Calu3 (cell line): ENCODE measurements at regions not wholly inside any gene's neighbourhood (a gene's known extent, or its start where the extent isn't known, plus 50 kb on each side); places are given as distances from the start of the nearest gene placed in this dataset.

Source experiments
- BruUV-seq: library from RNA; stranded (reverse); fragments of 400-500 nt; replicated peaks from 2 replicates; lab custom pipeline; 2021; lab: Mats Ljungman, UMichigan
- CTCF ChIA-PET: fragments of 300-600 bp; sonication (Branson Sonifier 250); formaldehyde crosslinking; loops from one replicate; lab custom pipeline; 2022; ENCODE audit warnings: antibody characterized with exemption; lab: Charles Lee
- DNase-seq: peaks from one replicate; pipeline ENCODE4 v3.0.0; 2022
- H3K27ac Mint-ChIP-seq: one replicate; pipeline ENCODE4 v1.8.0; 2022; ENCODE audit warnings: mixed read lengths; ENCODE audit not compliant: unreplicated experiment
- H3K27me3 Mint-ChIP-seq: one replicate; pipeline ENCODE4 v1.8.0; 2022; ENCODE audit warnings: mixed read lengths; ENCODE audit not compliant: unreplicated experiment
- H3K36me3 Mint-ChIP-seq: one replicate; pipeline ENCODE4 v1.8.0; 2022; ENCODE audit warnings: mild to moderate bottlenecking, moderate library complexity, mixed read lengths; ENCODE audit not compliant: insufficient read depth, unreplicated experiment
- H3K4me1 Mint-ChIP-seq: one replicate; pipeline ENCODE4 v1.8.0; 2022; ENCODE audit warnings: mild to moderate bottlenecking, low read depth, mixed read lengths; ENCODE audit not compliant: unreplicated experiment
- H3K4me3 Mint-ChIP-seq: one replicate; pipeline ENCODE4 v1.8.0; 2022; ENCODE audit warnings: mild to moderate bottlenecking, low read depth, moderate library complexity, mixed read lengths; ENCODE audit not compliant: unreplicated experiment
- H3K9me3 Mint-ChIP-seq: one replicate; pipeline ENCODE4 v1.8.0; 2022; ENCODE audit warnings: low read depth, mixed read lengths; ENCODE audit not compliant: unreplicated experiment
- intact Hi-C: fragments of 100-400 bp; cut with micrococcal nuclease; formaldehyde crosslinking; loops from one replicate; pipeline ENCODE4 v1.10.0; 2022; ENCODE audit not compliant: unreplicated experiment
- TF ChIP-seq, protein P1 (sequence below): fragments of 200-600 bp; IDR thresholded peaks from one replicate; pipeline ENCODE4 v1.8.0; 2022; ENCODE audit warnings: antibody characterized with exemption; ENCODE audit not compliant: unreplicated experiment

DNA sequence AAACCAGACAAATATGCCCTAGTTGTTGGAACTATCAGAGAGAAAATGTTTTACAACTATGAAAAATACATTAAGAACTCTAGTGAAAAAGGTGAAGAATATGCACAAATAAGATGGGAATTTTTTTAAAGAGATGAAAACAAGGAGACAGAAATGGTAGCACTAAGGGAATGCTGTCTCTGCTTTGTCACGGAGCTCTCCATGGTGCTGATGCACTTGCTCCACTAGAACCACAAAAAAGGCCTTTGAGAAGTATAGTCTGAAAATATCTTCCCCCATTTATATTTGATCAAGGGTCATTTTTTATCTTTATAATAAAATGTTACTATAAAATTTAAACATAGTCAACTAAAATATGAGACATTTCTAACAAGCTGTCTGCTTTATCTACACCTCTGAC, 1655.5 kb upstream of the AGA start:
- Mint-ChIP-seq H3K36me3 (no peaks in the 10 kb centered on the region), H3K9me3 (no peaks in the 10 kb centered on the region), H3K27me3 (no peaks in the 10 kb centered on the region), H3K27ac (no peak overlapping the region), H3K4me3 (no peak overlapping the region), H3K4me1 (no peaks in the 10 kb centered on the region)
- CTCF ChIA-PET, result interaction anchor here (0.7 kb wide), 1 partner anchor 1221 kb away, joined by 3 read pairs; no protein-coding TSS in a partner anchor
- TF ChIP-seq, protein P1, sequence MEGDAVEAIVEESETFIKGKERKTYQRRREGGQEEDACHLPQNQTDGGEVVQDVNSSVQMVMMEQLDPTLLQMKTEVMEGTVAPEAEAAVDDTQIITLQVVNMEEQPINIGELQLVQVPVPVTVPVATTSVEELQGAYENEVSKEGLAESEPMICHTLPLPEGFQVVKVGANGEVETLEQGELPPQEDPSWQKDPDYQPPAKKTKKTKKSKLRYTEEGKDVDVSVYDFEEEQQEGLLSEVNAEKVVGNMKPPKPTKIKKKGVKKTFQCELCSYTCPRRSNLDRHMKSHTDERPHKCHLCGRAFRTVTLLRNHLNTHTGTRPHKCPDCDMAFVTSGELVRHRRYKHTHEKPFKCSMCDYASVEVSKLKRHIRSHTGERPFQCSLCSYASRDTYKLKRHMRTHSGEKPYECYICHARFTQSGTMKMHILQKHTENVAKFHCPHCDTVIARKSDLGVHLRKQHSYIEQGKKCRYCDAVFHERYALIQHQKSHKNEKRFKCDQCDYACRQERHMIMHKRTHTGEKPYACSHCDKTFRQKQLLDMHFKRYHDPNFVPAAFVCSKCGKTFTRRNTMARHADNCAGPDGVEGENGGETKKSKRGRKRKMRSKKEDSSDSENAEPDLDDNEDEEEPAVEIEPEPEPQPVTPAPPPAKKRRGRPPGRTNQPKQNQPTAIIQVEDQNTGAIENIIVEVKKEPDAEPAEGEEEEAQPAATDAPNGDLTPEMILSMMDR, result no peak
- BruUV-seq, result no TSS peak
- intact Hi-C loops, result no loop called here
- DNase-seq, result peak; percentile 4

DNA sequence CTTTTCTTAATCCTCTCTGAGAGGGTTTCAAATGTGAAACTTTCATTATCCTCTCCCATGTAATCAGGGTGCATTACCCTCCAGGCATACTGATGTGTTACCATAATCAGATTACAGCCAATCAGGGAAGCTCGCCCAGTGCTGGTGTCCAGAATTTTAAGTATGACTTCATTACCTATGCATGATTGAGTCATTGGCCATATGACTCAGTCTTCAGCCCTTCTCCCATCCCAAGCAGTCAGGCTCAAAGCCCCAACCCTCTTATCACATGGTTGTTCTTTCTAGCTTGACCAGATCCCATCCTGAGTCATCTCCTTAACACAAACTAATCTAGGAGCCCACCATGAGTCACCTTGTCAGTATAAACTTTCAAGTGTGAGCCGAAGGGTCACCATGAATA, 1668.1 kb upstream of the AGA start:
- no peak overlapping the region for H3K27ac Mint-ChIP-seq
- peak; percentile 9 for DNase-seq
- BruUV-seq, result no TSS peak

DNA sequence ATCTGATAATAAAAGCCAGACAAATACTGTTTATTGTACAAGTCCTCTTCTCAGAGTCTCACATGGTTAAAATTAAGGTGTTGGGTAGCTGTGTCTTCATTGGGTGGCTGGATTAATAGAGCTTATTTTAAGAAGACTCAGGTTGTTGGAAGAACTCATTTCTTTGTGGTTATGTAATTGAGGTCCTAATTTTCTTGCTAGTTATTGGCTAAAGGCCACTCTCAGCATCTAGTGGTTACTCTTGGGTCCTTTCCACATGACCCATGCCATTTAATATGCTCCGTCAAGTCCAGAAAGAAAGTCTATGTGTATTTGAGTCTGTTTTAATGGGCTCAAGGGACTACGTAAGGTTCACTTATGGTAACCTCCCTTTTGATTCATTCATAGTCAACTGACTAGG, 1668.6 kb upstream of the AGA start:
- no peaks in the 10 kb centered on the region for H3K27me3 Mint-ChIP-seq
- intact Hi-C loops, result no loop called here
- no peak for DNase-seq
- H3K4me3 Mint-ChIP-seq, result no peak overlapping the region
- H3K4me1 Mint-ChIP-seq, result peaks cover 19% of the 10 kb centered on the region
- no peak overlapping the region for H3K27ac Mint-ChIP-seq
- TF ChIP-seq, protein P1, result no peak
- H3K36me3 Mint-ChIP-seq, result no peaks in the 10 kb centered on the region
- BruUV-seq, result no TSS peak
- CTCF ChIA-PET, result no interaction called here
- peaks cover 2% of the 10 kb centered on the region for H3K9me3 Mint-ChIP-seq

More for the DNA sequence above, 1668.1 kb upstream of the AGA start:
- no peak overlapping the region for H3K4me3 Mint-ChIP-seq
- H3K4me1 Mint-ChIP-seq, result peaks cover 23% of the 10 kb centered on the region
- no peaks in the 10 kb centered on the region for H3K27me3 Mint-ChIP-seq
- H3K36me3 Mint-ChIP-seq, result no peaks in the 10 kb centered on the region
- H3K9me3 Mint-ChIP-seq, result peaks cover 2% of the 10 kb centered on the region
- TF ChIP-seq, protein P1, result no peak
- intact Hi-C loops, result no loop called here
- CTCF ChIA-PET, result no interaction called here

DNA sequence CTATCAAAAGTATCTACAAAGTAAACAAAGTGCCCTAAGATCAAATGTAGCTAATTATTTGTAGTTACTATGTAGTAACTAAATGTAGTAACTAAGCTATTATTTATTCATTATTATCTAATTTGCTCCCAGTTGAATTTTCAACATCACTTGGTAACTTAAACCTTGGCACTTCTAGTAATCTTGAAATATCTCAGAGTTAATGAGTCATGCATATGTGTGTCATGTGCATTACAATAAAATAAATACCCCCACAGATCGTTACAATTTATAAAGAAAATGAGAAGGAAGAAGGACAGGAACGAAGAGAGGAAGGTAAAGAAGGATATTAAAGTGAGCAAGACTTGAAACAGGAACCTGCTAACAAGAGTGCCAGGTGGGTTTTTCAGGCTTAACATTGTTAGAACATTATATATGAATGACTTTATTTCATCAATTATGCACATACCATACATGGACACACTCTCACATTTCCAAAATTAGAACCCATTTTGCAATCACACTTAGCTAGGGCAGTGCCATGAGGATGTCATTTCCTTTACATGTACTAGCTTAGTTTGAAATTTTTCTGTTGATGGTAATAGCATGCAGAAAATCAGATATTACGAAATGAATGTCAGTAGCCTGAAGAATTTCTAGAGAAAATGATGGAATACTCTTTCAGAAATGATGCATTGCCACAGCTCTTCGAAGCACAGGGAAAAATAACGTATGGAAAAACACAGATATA, 1670.4 kb upstream of the AGA start:
- TF ChIP-seq, protein P1, result no peak
- no peak for DNase-seq
- no peak overlapping the region for H3K4me3 Mint-ChIP-seq
- H3K36me3 Mint-ChIP-seq, result no peaks in the 10 kb centered on the region
- no TSS peak for BruUV-seq
- intact Hi-C loops, result no loop called here
- H3K4me1 Mint-ChIP-seq, result peaks cover 18% of the 10 kb centered on the region
- CTCF ChIA-PET, result no interaction called here
- H3K27ac Mint-ChIP-seq, result no peak overlapping the region
- peaks cover 2% of the 10 kb centered on the region for H3K9me3 Mint-ChIP-seq
- no peaks in the 10 kb centered on the region for H3K27me3 Mint-ChIP-seq
